Uterus (tissue), 3 donors: ENCODE measurements at regions not wholly inside any gene's neighbourhood (a gene's known extent, or its start where the extent isn't known, plus 50 kb on each side); places are given as distances from the start of the nearest gene placed in this dataset.
"Not testable (repeated sequence)": the region's sequence is repeated elsewhere in the genome, so short reads cannot be mapped to it uniquely, and the experiment has no call there.

Experiments
- DNase-seq, 2 donors: peaks; one replicate each; pipeline ENCODE4 v3.0.0-alpha.2; 2019 to 2020
- H3K27ac ChIP-seq, 2 donors: fragments of 200-600 bp; sonication (generic); 1 replicate in 1 of 2; 2 replicates in 1 of 2; pipeline ENCODE4 v1.5.1; 2016 to 2018
- H3K27me3 ChIP-seq, 2 donors: fragments of 200-600 bp; sonication (generic); one replicate each; pipeline ENCODE4 v1.5.1; 2018 to 2019; ENCODE audit warnings: control low read depth in 1 of 2
- H3K36me3 ChIP-seq, 2 donors: fragments of 200-600 bp; sonication (generic); one replicate each; pipeline ENCODE4 v1.5.1; 2019; ENCODE audit warnings: control low read depth in 1 of 2
- H3K4me1 ChIP-seq, 2 donors: fragments of 200-600 bp; sonication (generic); one replicate each; pipeline ENCODE4 v1.5.1; 2018 to 2019; ENCODE audit warnings: control low read depth in 1 of 2
- H3K4me3 ChIP-seq, 2 donors: fragments of 200-600 bp; sonication (generic); 1 replicate in 1 of 2; 2 replicates in 1 of 2; pipeline ENCODE4 v1.5.1; 2018 to 2019; ENCODE audit warnings: mild to moderate bottlenecking in 1 of 2
- H3K9me3 ChIP-seq, 2 donors: fragments of 200-600 bp; sonication (generic); one replicate each; pipeline ENCODE4 v1.5.1; 2019; ENCODE audit warnings: control low read depth in 1 of 2
- POLR2A ChIP-seq, 2 donors: fragments of 450-650 bp; IDR thresholded peaks; one replicate each; pipeline ENCODE4 v1.6.1; 2016; ENCODE audit warnings: antibody characterized with exemption in 2 of 2, mild to moderate bottlenecking in 1 of 2, moderate library complexity in 1 of 2
- intact Hi-C: fragments of 100-400 bp; cut with DNase I; formaldehyde crosslinking; loops from one replicate; pipeline ENCODE4 v1.15.1; 2023; ENCODE audit warnings: low total_unique reads
- TF ChIP-seq, protein P1 (sequence below), 4 experiments: fragments of 200-600 bp in 2 of 4; fragments of 450-650 bp in 2 of 4; sonication (generic) in 2 of 4; IDR thresholded peaks; one replicate each; pipeline ENCODE4 v1.5.1; 2016 to 2019; ENCODE audit warnings: antibody characterized with exemption in 4 of 4, mild to moderate bottlenecking in 2 of 4, moderate library complexity in 1 of 4
- donor health status: DM: yes; HTN: yes; CAD: no.

- H3K4me3 ChIP-seq = no peak overlapping the region
- intact Hi-C loops = no loop called here
Measured at GRCh38 chr6:140153703-140154102, 779.3 kb upstream of the CITED2 start.

GRCh38 chr6:140147825-140148814 is 773.7 kb upstream of the CITED2 start:
- H3K27ac ChIP-seq, H3K4me1 ChIP-seq, H3K4me3 ChIP-seq, DNase-seq, H3K27me3 ChIP-seq, H3K36me3 ChIP-seq, H3K9me3 ChIP-seq, intact Hi-C loops: not testable (repeated sequence)

More at GRCh38 chr6:140153703-140154102, 779.3 kb upstream of the CITED2 start:
- Histone ChIP-seq H3K4me1 (no peaks in the 10 kb centered on the region), H3K27me3 (no peaks in the 10 kb centered on the region), H3K36me3 (no peaks in the 10 kb centered on the region), H3K9me3 (no peaks in the 10 kb centered on the region), H3K27ac (no peak overlapping the region)
- DNase-seq = no peak
- TF ChIP-seq, protein P1, sequence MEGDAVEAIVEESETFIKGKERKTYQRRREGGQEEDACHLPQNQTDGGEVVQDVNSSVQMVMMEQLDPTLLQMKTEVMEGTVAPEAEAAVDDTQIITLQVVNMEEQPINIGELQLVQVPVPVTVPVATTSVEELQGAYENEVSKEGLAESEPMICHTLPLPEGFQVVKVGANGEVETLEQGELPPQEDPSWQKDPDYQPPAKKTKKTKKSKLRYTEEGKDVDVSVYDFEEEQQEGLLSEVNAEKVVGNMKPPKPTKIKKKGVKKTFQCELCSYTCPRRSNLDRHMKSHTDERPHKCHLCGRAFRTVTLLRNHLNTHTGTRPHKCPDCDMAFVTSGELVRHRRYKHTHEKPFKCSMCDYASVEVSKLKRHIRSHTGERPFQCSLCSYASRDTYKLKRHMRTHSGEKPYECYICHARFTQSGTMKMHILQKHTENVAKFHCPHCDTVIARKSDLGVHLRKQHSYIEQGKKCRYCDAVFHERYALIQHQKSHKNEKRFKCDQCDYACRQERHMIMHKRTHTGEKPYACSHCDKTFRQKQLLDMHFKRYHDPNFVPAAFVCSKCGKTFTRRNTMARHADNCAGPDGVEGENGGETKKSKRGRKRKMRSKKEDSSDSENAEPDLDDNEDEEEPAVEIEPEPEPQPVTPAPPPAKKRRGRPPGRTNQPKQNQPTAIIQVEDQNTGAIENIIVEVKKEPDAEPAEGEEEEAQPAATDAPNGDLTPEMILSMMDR (IDR thresholded peaks at IDR 0.05) = no peak
- TF ChIP-seq POLR2A (IDR thresholded peaks at IDR 0.05) = no peak

- no peak overlapping the region for H3K4me3 ChIP-seq
- no peak overlapping the region for H3K27ac ChIP-seq
- intact Hi-C loops = no loop called here
- no peaks in the 10 kb centered on the region for H3K36me3 ChIP-seq
- no peak for DNase-seq
- no peaks in the 10 kb centered on the region for H3K9me3 ChIP-seq
- no peaks in the 10 kb centered on the region for H3K4me1 ChIP-seq
- H3K27me3 ChIP-seq = no peaks in the 10 kb centered on the region
- TF ChIP-seq, protein P1 (IDR thresholded peaks at IDR 0.05) = no peak
Measured at GRCh38 chr6:140140891-140141290, 766.4 kb upstream of the CITED2 start.

- Histone ChIP-seq H3K27ac (no peak overlapping the region), H3K36me3 (no peaks in the 10 kb centered on the region), H3K9me3 (no peaks in the 10 kb centered on the region), H3K4me1 (no peaks in the 10 kb centered on the region), H3K4me3 (no peak overlapping the region), H3K27me3 (no peaks in the 10 kb centered on the region)
- DNase-seq = no peak
- intact Hi-C loops = no loop called here
- TF ChIP-seq POLR2A (IDR thresholded peaks at IDR 0.05) = no peak
- TF ChIP-seq, protein P1 (IDR thresholded peaks at IDR 0.05) = no peak
Measured at GRCh38 chr6:140138311-140139010, 764.0 kb upstream of the CITED2 start.

GRCh38 chr6:140134224-140134623 is 759.8 kb upstream of the CITED2 start:
- intact Hi-C loops = no loop called here
- TF ChIP-seq POLR2A (IDR thresholded peaks at IDR 0.05) = no peak
- TF ChIP-seq, protein P1 (IDR thresholded peaks at IDR 0.05) = no peak
- no peak for DNase-seq

More at GRCh38 chr6:140134224-140134623, 759.8 kb upstream of the CITED2 start:
- no peak overlapping the region for H3K4me3 ChIP-seq
- H3K4me1 ChIP-seq = no peaks in the 10 kb centered on the region
- peaks cover 0 to 11% of the 10 kb centered on the region in 2 donors for H3K9me3 ChIP-seq
- no peaks in the 10 kb centered on the region for H3K36me3 ChIP-seq
- no peak overlapping the region for H3K27ac ChIP-seq
- H3K27me3 ChIP-seq = no peaks in the 10 kb centered on the region
